Fibroblast of pulmonary artery (primary cell): ENCODE measurements at regions not wholly inside any gene's neighbourhood (a gene's known extent, or its start where the extent isn't known, plus 50 kb on each side); places are given as distances from the start of the nearest gene placed in this dataset.
A peak's percentile ranks its signal among the peaks of the same experiment; 100 is the strongest.

Experiments
- DNase-seq: peaks from one replicate; pipeline ENCODE4 v3.0.0-alpha.2; 2010; ENCODE audit warnings: low read depth
- H3K4me3 ChIP-seq: replicated peaks from 2 replicates; pipeline ENCODE4 v1.5.1; 2011; ENCODE audit warnings: low read depth, mild to moderate bottlenecking, control low read depth, low read length, moderate library complexity
- TF ChIP-seq, protein P1 (sequence below): IDR thresholded peaks from 2 replicates; pipeline ENCODE4 v1.5.1; 2011; ENCODE audit warnings: mild to moderate bottlenecking, control low read depth, low read length, inconsistent platforms; ENCODE audit errors: missing control alignments

DNA sequence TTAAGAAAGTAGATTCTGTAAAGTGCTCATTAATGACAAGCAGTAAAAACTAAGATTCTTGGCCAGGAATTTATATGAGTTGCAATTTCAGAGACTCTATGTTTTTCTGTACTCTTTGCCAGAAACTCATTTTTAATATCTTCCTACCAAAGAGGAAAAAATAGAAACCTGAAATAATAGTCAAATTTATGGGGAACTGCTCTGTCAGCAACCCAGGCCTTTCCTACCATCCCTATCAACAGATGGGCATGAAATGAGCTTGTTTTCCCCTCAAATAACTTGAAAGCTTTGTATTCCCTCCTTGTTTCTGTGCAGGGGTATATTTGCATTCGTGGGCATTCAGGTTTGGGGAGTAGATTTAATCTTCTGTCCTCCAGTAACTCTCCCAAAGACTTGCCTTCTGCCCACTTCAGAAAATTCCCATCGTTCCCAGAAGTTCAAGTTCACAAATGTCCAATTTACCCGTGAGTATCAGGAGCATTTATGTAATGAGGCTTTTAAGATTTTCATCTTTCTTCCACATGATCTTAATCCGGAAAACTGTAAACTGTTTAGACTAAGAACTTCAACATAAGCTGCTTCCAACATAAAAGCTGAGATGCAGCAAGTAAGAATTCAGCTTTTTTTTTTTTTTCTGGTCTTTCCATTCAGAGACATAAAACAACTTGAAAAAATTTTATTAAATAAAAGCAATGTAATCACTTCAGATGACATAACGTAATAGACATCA is 363.1 kb downstream of the EFNB2 start:
- DNase-seq: no peak
- TF ChIP-seq, protein P1, sequence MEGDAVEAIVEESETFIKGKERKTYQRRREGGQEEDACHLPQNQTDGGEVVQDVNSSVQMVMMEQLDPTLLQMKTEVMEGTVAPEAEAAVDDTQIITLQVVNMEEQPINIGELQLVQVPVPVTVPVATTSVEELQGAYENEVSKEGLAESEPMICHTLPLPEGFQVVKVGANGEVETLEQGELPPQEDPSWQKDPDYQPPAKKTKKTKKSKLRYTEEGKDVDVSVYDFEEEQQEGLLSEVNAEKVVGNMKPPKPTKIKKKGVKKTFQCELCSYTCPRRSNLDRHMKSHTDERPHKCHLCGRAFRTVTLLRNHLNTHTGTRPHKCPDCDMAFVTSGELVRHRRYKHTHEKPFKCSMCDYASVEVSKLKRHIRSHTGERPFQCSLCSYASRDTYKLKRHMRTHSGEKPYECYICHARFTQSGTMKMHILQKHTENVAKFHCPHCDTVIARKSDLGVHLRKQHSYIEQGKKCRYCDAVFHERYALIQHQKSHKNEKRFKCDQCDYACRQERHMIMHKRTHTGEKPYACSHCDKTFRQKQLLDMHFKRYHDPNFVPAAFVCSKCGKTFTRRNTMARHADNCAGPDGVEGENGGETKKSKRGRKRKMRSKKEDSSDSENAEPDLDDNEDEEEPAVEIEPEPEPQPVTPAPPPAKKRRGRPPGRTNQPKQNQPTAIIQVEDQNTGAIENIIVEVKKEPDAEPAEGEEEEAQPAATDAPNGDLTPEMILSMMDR: no peak
- H3K4me3 ChIP-seq: no peak overlapping the region

DNA sequence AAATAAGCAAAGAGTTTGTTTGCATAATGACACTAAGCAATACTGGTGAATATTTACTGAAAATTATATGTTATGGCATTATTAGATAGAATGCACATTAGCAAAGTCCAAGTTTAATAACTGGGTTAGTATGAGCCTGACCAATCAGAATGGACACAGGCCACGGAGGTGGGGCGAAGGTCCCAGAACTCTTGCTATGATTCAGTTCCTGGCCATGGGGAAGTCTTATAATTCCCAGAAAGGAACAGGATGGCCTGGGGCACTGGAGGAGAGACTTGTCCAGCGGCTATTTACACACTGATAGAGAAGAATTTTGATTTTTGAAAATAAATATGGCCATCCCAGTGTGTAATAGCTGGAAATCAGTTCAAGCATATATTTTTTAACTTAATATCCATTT is 372.0 kb downstream of the EFNB2 start:
- TF ChIP-seq, protein P1: no peak
- DNase-seq: no peak
- no peak overlapping the region for H3K4me3 ChIP-seq

DNA sequence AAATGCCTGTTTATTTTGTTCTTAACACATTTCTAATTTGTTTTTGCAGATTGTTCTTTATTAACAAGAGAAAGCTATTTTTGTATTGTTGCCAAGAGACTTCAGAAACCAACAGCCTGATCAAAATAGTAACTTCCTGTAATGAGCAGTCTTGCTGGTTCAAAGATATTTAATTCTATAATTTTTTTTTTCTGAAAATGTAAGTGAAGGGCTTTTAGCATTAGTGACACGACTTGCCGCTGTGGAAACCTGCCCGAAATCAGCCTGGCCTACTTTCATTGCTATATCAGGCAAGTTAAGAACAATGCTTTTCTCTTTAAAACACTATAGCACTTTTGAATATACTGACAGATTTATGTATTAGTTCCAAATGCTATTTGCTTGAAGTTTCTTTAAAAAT is 374.3 kb downstream of the EFNB2 start:
- H3K4me3 ChIP-seq: no peak overlapping the region
- TF ChIP-seq, protein P1: no peak
- DNase-seq: no peak

DNA sequence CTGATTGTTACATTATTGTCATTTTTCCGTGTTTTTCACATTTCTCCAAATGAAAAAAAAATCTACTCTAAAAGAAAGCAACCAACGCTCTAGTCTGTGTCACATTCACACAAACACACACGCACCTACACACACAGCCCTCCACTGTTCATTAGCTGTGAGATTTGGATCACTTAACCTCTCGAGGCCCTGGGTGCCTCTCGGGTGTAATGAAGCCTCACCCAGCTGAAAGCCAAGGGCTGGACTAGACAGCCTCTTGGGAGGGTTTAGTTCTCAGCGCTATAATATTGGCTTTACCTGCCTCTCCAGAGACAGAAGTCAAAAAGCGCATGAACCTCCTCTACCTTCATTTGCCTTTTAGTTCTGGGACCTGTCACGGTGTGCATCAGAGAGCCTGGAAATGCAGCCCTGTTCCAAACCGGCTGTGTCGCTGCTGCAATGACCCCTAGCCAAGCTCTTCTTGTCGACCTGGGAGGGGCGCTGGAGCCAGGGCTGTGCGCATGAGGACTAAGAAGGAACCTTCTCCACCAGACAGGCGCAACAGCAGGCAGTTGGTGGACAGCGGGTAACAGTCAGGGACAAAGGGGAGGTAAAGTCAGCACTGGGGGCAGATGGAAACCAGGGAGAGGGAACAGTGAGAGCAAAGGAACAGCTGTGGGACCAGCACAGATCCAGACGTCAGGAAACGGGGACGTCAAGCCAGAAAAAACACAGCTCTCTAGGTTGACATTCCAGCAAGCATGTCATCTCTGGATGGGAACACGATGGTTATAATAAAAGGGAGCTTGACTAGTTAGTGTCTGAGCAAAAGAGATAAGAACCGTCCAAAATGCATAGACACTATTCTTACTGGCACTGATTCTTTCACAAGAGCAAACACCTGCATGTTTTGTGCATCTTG is 375.9 kb downstream of the EFNB2 start:
- DNase-seq: no peak
- TF ChIP-seq, protein P1: no peak
- no peak overlapping the region for H3K4me3 ChIP-seq

DNA sequence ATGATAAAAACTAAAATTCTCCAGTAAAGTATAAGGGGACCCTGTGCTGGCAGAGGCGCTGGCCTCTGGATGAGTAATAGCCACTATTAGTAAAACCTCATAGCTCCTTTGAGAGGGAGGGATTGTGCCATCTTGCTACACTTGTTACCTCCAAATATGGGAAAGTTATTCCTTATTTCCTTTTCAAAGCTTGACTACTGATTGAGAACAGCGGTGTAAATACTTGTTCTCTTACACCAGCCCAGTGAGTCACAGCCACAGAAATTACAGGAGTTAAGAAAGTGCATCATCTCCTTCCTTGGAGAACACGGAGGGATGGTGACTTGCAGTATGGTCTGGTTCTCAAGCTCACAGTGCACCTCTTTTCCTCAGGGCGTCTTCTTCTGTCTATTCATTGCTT is 379.0 kb downstream of the EFNB2 start:
- peak; percentile 96 for DNase-seq
- TF ChIP-seq, protein P1: no peak

DNA sequence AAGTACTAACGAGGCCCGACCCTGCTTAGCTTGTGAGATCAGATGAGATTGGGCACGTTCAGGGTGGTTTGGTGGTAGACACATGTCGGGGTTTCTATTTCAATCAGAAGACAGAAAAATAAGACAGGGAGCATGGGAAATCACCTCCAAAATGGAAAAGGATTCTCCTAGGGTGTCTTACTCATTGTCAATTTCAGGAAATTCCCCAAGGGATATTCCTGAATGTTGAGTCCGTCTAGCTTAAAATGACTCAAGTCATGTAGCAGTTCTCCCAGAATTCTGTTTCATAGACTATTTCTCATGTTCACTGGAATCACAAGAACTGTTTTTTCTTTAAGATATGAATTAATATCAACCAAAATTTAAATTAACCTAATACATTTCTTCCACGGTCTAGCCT is 380.1 kb downstream of the EFNB2 start:
- no peak for DNase-seq
- no peak overlapping the region for H3K4me3 ChIP-seq
- TF ChIP-seq, protein P1: no peak

More for the DNA sequence above, 379.0 kb downstream of the EFNB2 start:
- no peak overlapping the region for H3K4me3 ChIP-seq
